Stimulated activated CD4-positive, alpha-beta T cell treated with anti-CD3 and anti-CD28 coated beads, Interleukin-15, amount 100 ng/mL, for 48 hours (primary cell): ENCODE measurements at regions not wholly inside any gene's neighbourhood (a gene's known extent, or its start where the extent isn't known, plus 50 kb on each side); places are given as distances from the start of the nearest gene placed in this dataset.

Experiments
- DNase-seq, 2 donors: peaks; one replicate each; pipeline ENCODE4 v3.0.0-alpha.2; 2020; ENCODE audit warnings: low read depth in 2 of 2

DNA sequence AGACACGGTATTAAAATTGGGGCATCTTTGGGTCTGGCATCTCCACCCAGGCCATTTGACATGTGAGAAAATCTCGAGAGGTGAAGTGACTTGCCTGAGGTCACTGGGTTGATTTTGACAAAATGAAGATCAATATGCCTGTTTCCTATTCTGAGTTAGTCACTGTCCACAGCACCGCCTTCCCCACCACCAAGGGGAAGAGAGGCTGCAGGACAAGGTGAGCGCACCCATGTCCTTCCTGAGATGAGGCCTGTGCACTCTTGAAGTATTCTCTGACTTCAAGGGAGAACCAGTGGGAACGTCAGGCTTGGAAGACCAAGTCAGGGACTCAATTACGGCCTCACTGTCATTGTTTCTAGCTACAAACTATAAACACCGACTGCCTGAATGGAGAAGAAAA is 49.9 kb upstream of the WSB1 start:
- DNase-seq, result no peak
